Left cardiac atrium (tissue), 4 donors: ENCODE measurements at regions not wholly inside any gene's neighbourhood (a gene's known extent, or its start where the extent isn't known, plus 50 kb on each side); places are given as distances from the start of the nearest gene placed in this dataset.
"Not testable (repeated sequence)": the region's sequence is repeated elsewhere in the genome, so short reads cannot be mapped to it uniquely, and the experiment has no call there.

ENCODE experiments used
- ATAC-seq, 2 donors: fragments of 200-7000 bp; cut with Tn5 transposase; one replicate each; pipeline ENCODE4 v1.9.1; 2020; ENCODE audit warnings: mild to moderate bottlenecking in 2 of 2, moderate library complexity in 2 of 2
- DNase-seq: peaks from one replicate; pipeline ENCODE4 v3.0.0-alpha.2; 2020
- intact Hi-C, 2 donors: fragments of 100-400 bp; cut with DNase I; formaldehyde crosslinking; loops; one replicate each; pipeline versions ENCODE4 v1.14.1 to v1.15.1; 2022 to 2023
- donor health status: DM: no; HTN: yes; CAD: no.
- donor health status: DM: no; HTN: yes; CAD: no; lungs with severe emphysema.
- donor health status: DM: yes; HTN: yes; CAD: no.
- donor health status: Dilated cardiomyopathy.

- intact Hi-C loops: no loop called here
- DNase-seq (no peak), ATAC-seq (no peak)
Observed at GRCh38 chr3:152126260-152126659, 142.5 kb upstream of the MBNL1 start.

GRCh38 chr3:152127058-152127457, 141.7 kb upstream of the MBNL1 start:
- intact Hi-C loops: no loop called here
- DNase-seq (no peak), ATAC-seq (no peak)

- intact Hi-C loops: no loop called here
- ATAC-seq (no peak), DNase-seq (no peak)
Observed at GRCh38 chr3:152128356-152128755, 140.4 kb upstream of the MBNL1 start.

- DNase-seq: no peak
- ATAC-seq: no peak
- intact Hi-C loops: no loop called here
Observed at GRCh38 chr3:152139651-152140050, 129.1 kb upstream of the MBNL1 start.

- ATAC-seq (no peak), DNase-seq (no peak)
- intact Hi-C loops: no loop called here
Observed at GRCh38 chr3:152146461-152146860, 122.3 kb upstream of the MBNL1 start.

- ATAC-seq: no peak
- DNase-seq: no peak
- intact Hi-C loops: no loop called here
Observed at GRCh38 chr3:152147748-152148147, 121.0 kb upstream of the MBNL1 start.

- DNase-seq (no peak), ATAC-seq (no peak)
- intact Hi-C loops: no loop called here
Observed at GRCh38 chr3:152148579-152148978, 120.2 kb upstream of the MBNL1 start.

GRCh38 chr3:152149832-152150231, 118.9 kb upstream of the MBNL1 start:
- no peak for ATAC-seq
- DNase-seq: no peak
- intact Hi-C loops: no loop called here

GRCh38 chr3:152151216-152151876, 117.4 kb upstream of the MBNL1 start:
- intact Hi-C loops: no loop called here
- no peak for DNase-seq
- no peak for ATAC-seq

GRCh38 chr3:152151877-152152765, 116.6 kb upstream of the MBNL1 start:
- DNase-seq: not testable (repeated sequence)

GRCh38 chr3:152153115-152153514, 115.6 kb upstream of the MBNL1 start:
- intact Hi-C loops, ATAC-seq, DNase-seq: not testable (repeated sequence)

More at GRCh38 chr3:152151877-152152765, 116.6 kb upstream of the MBNL1 start:
- ATAC-seq, intact Hi-C loops: not testable (repeated sequence)

GRCh38 chr3:152155246-152156020, 113.3 kb upstream of the MBNL1 start:
- DNase-seq (no peak), ATAC-seq (no peak)
- intact Hi-C loops: no loop called here

- ATAC-seq (no peak), DNase-seq (no peak)
- intact Hi-C loops: no loop called here
Observed at GRCh38 chr3:152156880-152157279, 111.8 kb upstream of the MBNL1 start.

- intact Hi-C loops: no loop called here
- DNase-seq: no peak
- ATAC-seq: no peak
Observed at GRCh38 chr3:152157337-152157736, 111.4 kb upstream of the MBNL1 start.

- intact Hi-C loops: no loop called here
- DNase-seq: no peak
- ATAC-seq: no peak
Observed at GRCh38 chr3:152159328-152159727, 109.4 kb upstream of the MBNL1 start.

GRCh38 chr3:152160350-152161011, 108.2 kb upstream of the MBNL1 start:
- no peak for DNase-seq
- intact Hi-C loops: no loop called here
- ATAC-seq: no peak

- ATAC-seq: no peak
- no peak for DNase-seq
- intact Hi-C loops: no loop called here
Observed at GRCh38 chr3:152172460-152172859, 96.3 kb upstream of the MBNL1 start.

GRCh38 chr3:152173627-152174026, 95.1 kb upstream of the MBNL1 start:
- no peak for ATAC-seq
- DNase-seq: no peak
- intact Hi-C loops: no loop called here

GRCh38 chr3:152174876-152175527, 93.7 kb upstream of the MBNL1 start:
- DNase-seq (no peak), ATAC-seq (no peak)
- intact Hi-C loops: no loop called here
